HG03196 (cell line): ENCODE measurements at regions not wholly inside any gene's neighbourhood (a gene's known extent, or its start where the extent isn't known, plus 50 kb on each side); places are given as distances from the start of the nearest gene placed in this dataset.
"Not testable (repeated sequence)": the region's sequence is repeated elsewhere in the genome, so short reads cannot be mapped to it uniquely, and the experiment has no call there.

Experiments
- ATAC-seq: cut with Tn5 transposase; IDR thresholded peaks from one replicate; pipeline ENCODE4 v1.9.1; 2021; ENCODE audit not compliant: unreplicated experiment

GRCh38 chr22:22756109-22756508 is 111.7 kb downstream of the GGTLC2 start:
- ATAC-seq: no peak

- not testable (repeated sequence) for ATAC-seq
These were observed 112.3 kb downstream of the GGTLC2 start for GRCh38 chr22:22756551-22757201.

GRCh38 chr22:22758101-22758807 is 113.8 kb downstream of the GGTLC2 start:
- ATAC-seq: not testable (repeated sequence)

GRCh38 chr22:22759371-22759770 is 115.0 kb downstream of the GGTLC2 start:
- ATAC-seq: no peak

GRCh38 chr22:22759889-22760546 is 115.6 kb downstream of the GGTLC2 start:
- ATAC-seq: no peak

DNA sequence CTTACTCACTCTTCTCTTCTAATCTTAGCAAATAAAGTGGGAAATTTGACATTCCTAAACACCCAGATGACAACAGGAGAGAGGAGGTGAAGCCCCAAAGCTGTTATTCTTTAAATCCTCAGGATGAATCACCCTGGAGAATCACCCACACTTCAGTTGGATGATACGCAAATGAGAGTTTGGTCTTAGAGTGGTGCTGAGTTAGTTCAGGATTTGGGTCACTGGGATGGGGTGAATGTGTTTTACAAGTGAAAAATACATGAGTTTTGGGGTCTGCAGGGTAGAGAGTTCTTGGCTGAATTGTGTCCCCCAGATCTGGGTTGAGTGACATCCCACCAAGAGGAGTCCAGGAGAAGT is 117.2 kb downstream of the GGTLC2 start:
- ATAC-seq: no peak

- ATAC-seq: no peak
These were observed 117.8 kb downstream of the GGTLC2 start for GRCh38 chr22:22761963-22762772.

DNA sequence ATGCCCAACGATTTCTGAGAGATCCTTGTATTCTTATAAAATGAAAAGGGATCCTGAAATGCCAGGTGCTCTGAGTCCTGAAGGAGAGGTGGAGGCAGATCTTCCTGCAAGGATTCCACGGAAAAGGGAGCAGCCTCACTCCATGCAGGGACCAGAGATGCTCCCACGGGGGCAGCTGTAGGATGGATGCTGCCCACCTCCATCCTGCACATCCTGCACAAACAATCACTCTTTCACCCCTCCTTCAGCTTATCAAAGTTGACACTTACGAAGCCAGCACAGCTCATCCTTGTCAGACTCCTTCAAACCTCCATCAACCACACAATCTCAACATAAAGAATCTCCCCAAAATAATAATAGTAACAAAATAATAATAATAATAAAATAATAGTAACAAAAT is 119.1 kb downstream of the GGTLC2 start:
- ATAC-seq: no peak

DNA sequence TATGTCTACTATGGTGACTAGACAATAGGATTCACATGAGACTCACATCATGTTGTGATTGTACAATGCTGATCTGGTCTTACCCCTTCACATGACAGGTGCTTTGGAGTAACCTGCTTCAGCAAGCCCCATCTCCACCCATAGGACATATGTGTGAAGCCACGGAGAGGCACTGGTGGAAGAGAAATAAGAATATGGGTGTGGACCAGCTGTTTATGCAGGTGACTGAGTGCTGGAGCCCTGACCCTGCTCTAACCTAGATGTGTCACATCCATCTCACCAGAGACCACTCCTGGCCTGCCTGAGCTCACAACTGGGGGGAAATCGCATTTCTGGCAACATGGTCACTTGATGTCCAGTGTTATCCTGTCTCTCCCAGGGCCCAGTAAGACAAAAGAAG is 119.7 kb downstream of the GGTLC2 start:
- no peak for ATAC-seq

- ATAC-seq: no peak
These were observed 119.6 kb upstream of the IGLL5 start for GRCh38 chr22:22767876-22768602.

- no peak for ATAC-seq
These were observed 118.7 kb upstream of the IGLL5 start for GRCh38 chr22:22768885-22769284.

DNA sequence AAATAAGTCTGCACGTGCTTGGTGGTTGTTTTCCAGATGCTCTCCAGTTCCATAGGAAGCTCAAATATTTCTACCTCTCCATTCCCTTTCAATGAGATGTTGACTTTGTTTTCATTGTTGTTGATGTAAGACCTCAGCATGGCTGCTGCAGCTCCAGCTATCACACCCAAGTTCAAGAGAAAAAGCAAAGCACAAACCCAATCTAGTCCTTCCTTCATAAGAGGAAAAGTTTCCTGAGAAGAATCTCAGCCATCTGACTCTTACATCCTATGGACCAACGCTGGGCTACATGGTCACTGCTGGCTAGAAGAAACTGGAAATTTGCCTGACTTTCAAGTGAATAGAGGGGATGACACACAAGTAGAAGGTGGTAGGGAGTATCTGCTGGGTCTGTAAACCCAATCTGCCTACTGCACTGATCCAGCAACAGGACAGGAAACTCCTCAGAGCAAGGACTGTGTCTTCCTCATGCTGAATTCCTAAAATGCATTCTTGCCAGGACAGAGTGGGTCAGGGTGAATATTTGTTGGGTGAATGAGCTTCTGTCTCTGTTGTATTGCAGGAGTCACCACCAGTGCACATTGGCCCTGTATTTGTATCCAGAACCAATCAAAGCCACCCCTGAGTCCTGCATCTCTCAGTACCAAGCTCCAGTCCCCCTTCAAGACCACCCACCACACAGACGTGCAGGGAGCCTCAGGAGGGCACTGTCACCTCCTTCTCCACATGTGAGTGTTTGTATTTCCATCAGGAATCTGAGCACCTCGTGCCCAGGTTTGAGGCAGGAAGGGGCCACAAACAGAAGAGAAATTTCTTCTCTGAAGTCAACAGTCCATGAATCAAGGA is 118.0 kb upstream of the IGLL5 start:
- ATAC-seq: no peak

DNA sequence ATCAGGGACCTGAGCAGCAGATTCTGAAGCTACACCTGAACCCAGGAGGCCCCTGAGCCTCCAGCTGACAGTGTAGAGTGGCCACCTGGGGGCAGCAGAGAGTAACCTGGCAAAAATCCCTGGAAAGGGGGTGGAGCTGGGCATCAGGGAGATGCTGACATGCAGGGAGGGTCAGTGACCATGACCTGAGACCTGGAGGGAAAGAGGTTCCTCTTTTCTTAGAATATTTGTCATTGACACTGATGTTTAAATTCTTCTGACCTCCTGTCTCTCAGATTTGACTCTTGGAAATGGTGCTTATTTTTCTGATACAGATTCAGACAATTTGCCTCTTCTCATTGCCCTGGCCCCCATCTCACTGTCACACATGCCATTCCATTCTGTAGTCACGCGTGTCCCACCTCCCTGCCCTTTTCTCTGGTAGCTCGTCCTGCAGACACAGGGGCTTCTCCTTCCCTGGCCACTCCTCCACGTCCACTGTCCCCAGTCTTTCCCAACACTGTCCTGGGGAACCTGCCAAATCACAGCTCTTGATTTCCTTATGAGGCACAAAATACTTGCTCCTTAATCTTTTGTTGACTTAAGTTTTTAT is 117.2 kb upstream of the IGLL5 start:
- ATAC-seq: no peak

DNA sequence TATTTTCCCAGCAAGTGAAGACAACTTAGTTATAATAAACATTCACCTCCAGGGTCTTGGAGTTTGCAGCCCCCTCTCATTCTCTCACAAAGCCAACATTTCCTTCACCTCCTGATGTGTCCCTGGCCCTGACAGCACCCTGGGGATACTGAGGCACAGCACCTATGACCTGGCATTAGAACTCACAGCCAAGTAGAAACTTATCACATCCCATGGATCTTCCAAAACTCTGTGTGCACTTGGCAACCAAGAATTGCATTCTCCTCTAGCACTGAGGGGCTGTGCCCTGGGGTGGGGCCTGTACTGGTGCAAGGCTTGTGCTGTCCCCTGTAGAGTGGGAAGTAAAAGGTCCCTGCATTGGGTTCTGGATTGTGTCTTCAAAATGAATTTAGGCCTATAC is 116.7 kb upstream of the IGLL5 start:
- ATAC-seq: no peak

GRCh38 chr22:22771696-22772377 is 115.8 kb upstream of the IGLL5 start:
- ATAC-seq: no peak

DNA sequence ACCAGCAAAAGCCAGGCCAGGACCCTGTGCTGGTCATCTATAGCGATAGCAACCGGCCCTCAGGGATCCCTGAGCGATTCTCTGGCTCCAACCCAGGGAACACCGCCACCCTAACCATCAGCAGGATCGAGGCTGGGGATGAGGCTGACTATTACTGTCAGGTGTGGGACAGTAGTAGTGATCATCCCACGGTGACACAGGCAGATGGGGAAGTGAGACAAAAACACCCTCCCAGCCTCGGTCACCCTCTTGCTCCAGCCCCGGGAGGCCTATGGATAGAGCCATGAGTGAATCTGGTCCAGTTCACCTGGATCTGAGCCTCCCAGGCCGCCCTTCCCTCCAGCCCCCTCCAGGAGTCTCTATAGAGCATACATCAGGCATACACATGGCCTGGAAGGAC is 115.2 kb upstream of the IGLL5 start:
- no peak for ATAC-seq

DNA sequence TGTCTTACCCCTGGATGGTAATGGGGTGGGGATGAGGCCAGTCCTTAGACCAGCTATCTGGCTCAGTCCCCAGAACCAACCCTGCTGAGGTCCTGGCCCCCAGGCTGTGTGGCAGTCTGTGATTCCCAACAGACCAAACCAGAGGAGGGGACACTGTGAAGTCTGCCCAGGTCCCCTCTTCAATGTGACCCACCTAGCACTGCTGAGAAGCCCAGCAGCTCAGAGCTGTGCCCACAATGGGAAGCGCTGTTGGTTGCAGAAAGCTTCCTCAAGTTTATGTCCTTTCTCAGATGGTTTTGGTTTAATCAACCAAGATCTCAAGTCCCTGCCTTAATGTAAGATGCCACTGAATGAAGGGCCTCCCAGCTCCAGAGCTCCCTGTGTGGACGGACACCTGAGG is 114.7 kb upstream of the IGLL5 start:
- ATAC-seq: no peak

DNA sequence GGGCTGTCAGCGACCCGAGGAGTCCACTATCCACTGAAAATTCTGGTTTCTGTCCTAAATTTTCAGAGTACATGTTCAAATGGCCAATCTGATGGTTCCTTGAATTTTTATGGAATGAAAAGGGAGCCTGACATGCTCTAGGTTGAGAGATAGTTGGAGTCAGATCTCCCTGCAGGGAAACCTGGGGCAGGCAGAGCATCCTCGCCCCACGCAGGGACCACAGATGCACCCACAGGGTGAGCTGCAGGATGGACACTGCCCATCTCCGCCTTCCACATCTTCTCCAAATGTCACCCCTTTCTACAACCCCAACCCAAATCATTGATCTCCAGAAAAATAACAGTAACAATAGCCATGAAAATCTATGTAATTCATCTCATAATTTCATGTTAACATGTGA is 114.2 kb upstream of the IGLL5 start:
- ATAC-seq: no peak

GRCh38 chr22:22773979-22774604 is 113.5 kb upstream of the IGLL5 start:
- ATAC-seq: no peak
